ENCODE measurements at regions not wholly inside any gene's neighbourhood (a gene's known extent, or its start where the extent isn't known, plus 50 kb on each side); places are given as distances from the start of the nearest gene placed in this dataset.

- no peak overlapping the region for H3K27ac ChIP-seq
- H3K4me3 ChIP-seq: no peak overlapping the region
- no peak for TF ChIP-seq POLR2AphosphoS5 (IDR thresholded peaks at IDR 0.05)
- TF ChIP-seq POLR2A (IDR thresholded peaks at IDR 0.05): no peak
- no peak for TF ChIP-seq CTCF (IDR thresholded peaks at IDR 0.05)
- no peaks in the 10 kb centered on the region for H3K4me1 ChIP-seq (replicated peaks)
- no peaks in the 10 kb centered on the region for H3K27me3 ChIP-seq (replicated peaks; ENCODE audit: insufficient read depth)
- H3K9me3 ChIP-seq: no peaks in the 10 kb centered on the region
- H3K36me3 ChIP-seq: no peaks in the 10 kb centered on the region
- DNase-seq (ENCODE audit: low spot score): no peak
- intact Hi-C loops (cut with DNase I): no loop called here
Measured at GRCh38 chrY:19303136-19303535, 441.4 kb downstream of the KDM5D start.

- intact Hi-C loops (cut with DNase I): no loop called here
- H3K4me3 ChIP-seq: no peak overlapping the region
- H3K4me1 ChIP-seq (replicated peaks): no peaks in the 10 kb centered on the region
- 21% methylated on average over 2 of the region's 2 CpGs for WGBS
- TF ChIP-seq CTCF (IDR thresholded peaks at IDR 0.05) (no peak), POLR2AphosphoS5 (IDR thresholded peaks at IDR 0.05) (no peak), POLR2A (IDR thresholded peaks at IDR 0.05) (no peak)
- H3K9me3 ChIP-seq: no peaks in the 10 kb centered on the region
- no peak overlapping the region for H3K27ac ChIP-seq
- no peaks in the 10 kb centered on the region for H3K27me3 ChIP-seq (replicated peaks; ENCODE audit: insufficient read depth)
- DNase-seq (ENCODE audit: low spot score): no peak
- H3K36me3 ChIP-seq: no peaks in the 10 kb centered on the region
Measured at GRCh38 chrY:19290925-19291324, 453.6 kb downstream of the KDM5D start.

- Histone ChIP-seq H3K9me3 (no peaks in the 10 kb centered on the region), H3K36me3 (no peaks in the 10 kb centered on the region), H3K27ac (no peak overlapping the region), H3K27me3 (replicated peaks; ENCODE audit: insufficient read depth) (no peaks in the 10 kb centered on the region), H3K4me1 (replicated peaks) (no peaks in the 10 kb centered on the region), H3K4me3 (no peak overlapping the region)
- WGBS: 94% methylated on average over 1 of the region's 1 CpG
- intact Hi-C loops (cut with DNase I): loop anchor here (10.0 kb wide), 1 partner anchor 189 kb away; no protein-coding TSS in a partner anchor
- no peak for TF ChIP-seq POLR2AphosphoS5 (IDR thresholded peaks at IDR 0.05)
- no peak for TF ChIP-seq CTCF (IDR thresholded peaks at IDR 0.05)
- TF ChIP-seq POLR2A (IDR thresholded peaks at IDR 0.05): no peak
- no peak for DNase-seq (ENCODE audit: low spot score)
Measured at GRCh38 chrY:19274076-19274475, 470.4 kb downstream of the KDM5D start.

- no peaks in the 10 kb centered on the region for H3K27me3 ChIP-seq (replicated peaks; ENCODE audit: insufficient read depth)
- H3K27ac ChIP-seq: peak overlapping the region; percentile 18 to 50
- DNase-seq (ENCODE audit: low spot score): peak; percentile 70
- peak; percentile 52 for TF ChIP-seq POLR2AphosphoS5 (IDR thresholded peaks at IDR 0.05)
- no peak for TF ChIP-seq POLR2A (IDR thresholded peaks at IDR 0.05)
- TF ChIP-seq CTCF (IDR thresholded peaks at IDR 0.05): no peak
- H3K4me1 ChIP-seq (replicated peaks): no peaks in the 10 kb centered on the region
- H3K36me3 ChIP-seq: no peaks in the 10 kb centered on the region
- no peaks in the 10 kb centered on the region for H3K9me3 ChIP-seq
- intact Hi-C loops (cut with DNase I): no loop called here
- 36% methylated on average over 2 of the region's 2 CpGs for WGBS
- H3K4me3 ChIP-seq: no peak overlapping the region
Measured at GRCh38 chrY:19268331-19268730, 476.2 kb downstream of the KDM5D start.

GRCh38 chrY:19265404-19265803 lies 479.1 kb downstream of the KDM5D start:
- H3K4me1 ChIP-seq (replicated peaks): no peaks in the 10 kb centered on the region
- no peaks in the 10 kb centered on the region for H3K36me3 ChIP-seq
- H3K4me3 ChIP-seq: no peak overlapping the region
- no peak for TF ChIP-seq POLR2AphosphoS5 (IDR thresholded peaks at IDR 0.05)
- no peak for TF ChIP-seq CTCF (IDR thresholded peaks at IDR 0.05)
- TF ChIP-seq POLR2A (IDR thresholded peaks at IDR 0.05): no peak
- H3K9me3 ChIP-seq: no peaks in the 10 kb centered on the region
- no peaks in the 10 kb centered on the region for H3K27me3 ChIP-seq (replicated peaks; ENCODE audit: insufficient read depth)
- no peak for DNase-seq (ENCODE audit: low spot score)
- intact Hi-C loops (cut with DNase I): no loop called here
- WGBS: 79% methylated on average over 2 of the region's 2 CpGs
- H3K27ac ChIP-seq: no peak overlapping the region
